ENCODE measurements at regions not wholly inside any gene's neighbourhood (a gene's known extent, or its start where the extent isn't known, plus 50 kb on each side); places are given as distances from the start of the nearest gene placed in this dataset.

GRCh38 chr12:102592134-102592533 lies 111.8 kb upstream of the IGF1 start:
- DNase-seq: no peak

DNA sequence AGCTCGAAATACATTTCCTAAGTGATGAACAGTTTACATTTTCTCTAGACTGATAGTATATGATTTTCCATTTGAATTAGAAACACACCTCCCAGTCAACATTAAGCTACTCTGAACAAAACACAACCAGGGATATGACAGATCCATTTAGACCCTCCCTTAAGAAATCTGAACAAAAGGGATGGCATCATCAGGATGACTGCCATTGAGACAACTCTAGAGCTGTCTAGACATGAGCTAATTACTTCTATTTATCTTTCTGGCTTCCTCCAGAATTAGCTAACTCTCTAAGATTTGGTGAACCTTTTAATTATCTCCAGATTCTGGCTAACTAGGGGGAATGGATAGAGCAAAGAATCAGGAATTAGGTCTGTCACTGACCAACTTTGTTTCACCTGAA lies 92.9 kb upstream of the IGF1 start:
- DNase-seq: no peak

DNA sequence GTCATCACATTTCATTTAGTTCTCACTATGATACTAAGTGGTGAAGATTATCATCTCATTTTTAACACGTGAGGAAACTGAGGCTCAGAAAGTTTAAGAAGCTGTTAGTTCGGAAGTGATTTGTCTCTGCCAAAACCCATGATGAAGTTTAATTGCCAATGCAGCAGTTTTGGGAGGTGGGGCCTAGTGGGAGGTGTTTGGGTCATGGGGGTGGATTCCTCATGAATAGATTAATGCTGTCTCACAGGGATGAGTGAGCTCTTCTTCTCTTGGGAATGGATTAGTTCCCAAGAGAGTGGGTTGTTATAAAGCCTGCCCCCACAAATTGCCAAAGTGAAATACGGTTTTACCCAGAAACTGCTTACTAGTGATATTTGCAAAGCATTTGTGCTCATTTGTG lies 91.5 kb upstream of the IGF1 start:
- DNase-seq: no peak

DNA sequence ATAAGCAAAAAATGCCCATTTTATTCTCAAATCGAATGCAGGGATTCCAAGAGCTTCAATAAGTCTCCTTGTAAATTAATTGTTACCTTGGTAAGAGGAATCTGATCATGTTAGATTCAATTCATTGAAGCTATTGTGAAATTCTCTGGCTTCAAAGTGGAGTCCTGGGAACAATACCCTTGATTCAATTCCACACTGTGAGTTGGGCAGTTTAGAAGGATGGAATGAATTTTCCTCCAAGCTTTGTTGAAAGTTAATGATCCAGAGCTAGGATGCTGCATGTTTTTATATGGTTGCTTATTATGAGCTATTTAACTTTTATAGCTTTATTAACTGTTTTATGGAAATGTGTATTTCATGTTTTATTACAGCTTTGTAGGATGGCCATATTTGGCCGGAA lies 89.9 kb upstream of the IGF1 start:
- DNase-seq: no peak

- DNase-seq: no peak
These were observed 89.4 kb upstream of the IGF1 start for GRCh38 chr12:102569803-102570202.

DNA sequence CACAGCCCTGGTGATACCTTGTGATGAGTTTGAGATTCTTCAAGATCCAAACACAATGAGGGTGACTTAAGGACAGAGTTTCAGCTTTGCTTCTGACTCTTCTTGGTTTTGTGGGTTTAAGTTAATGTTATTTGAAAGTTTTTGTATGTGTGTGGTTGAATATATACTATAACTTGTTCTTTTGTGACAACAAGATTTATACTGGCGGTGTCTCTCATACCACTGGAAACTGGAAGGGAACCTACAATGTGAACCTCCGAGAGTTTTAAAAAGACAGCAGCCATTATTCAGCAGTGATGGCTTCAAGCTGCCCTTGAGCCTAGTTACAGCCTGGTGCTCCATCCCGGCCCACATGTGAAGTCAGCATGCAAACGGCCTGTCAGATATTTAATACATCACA lies 87.9 kb upstream of the IGF1 start:
- DNase-seq: no peak

DNA sequence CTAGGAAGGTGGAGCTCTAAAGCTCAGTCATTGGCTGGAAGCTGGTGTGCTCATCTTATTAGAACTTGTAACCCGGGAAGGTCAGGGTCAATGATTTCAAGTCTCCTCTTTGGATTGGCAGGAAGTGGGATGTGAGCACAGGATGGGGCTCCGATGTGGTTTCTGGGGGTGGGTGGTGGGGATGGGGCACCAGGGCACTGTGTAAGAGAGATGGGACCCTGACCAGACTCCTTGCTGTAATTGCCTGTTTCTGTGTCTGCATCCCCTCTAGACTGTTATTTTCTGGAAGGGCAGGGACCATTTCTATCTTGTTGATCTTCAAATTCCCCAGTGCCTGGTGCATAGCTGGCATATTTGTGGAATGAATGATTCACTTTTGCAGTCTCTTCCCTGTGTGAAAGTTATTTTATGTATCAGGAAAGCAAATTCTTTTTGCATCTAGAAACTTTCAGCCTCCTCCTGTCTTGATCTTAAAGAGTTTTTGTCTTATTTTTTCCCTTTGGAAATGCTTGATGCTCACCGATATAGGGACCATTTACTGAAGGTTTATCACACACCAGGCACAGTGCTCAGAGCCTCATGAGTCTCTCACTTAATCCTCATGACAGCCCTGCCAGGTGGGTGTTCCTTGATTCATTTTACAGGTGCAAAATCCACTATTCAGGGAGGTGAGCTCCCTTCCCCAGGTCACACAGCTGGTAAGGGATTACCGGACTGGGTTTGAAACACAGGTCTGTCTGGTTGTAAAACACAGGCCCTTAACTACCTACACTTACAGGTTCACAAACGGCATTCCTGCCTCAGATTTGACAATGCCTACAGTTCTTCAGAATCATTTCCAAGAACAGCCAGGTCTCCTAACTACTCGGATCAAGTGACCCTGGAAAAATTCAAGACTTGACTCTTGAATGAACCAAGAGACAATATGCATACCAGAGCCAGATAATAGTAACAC lies 86.9 kb upstream of the IGF1 start:
- DNase-seq: no peak

DNA sequence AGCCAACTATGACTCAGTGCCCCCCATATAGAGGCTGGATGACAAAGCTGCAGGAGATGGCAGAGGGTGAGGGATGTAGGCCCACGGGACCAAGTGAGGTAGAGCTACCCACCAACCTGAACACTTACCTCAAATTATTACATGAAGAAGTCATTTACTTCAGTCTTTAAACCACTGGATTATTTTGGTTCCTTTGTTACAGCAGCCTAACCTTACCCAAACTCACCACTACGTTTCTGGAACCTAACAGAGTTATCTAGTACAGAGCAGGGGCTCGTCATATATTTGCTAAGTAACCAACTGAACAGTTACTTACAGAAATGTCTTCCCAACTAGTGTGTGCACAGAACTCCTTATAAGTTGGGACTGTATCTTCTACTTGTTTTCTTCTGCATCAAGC lies 85.2 kb upstream of the IGF1 start:
- no peak for DNase-seq

- DNase-seq: no peak
These were observed 83.7 kb upstream of the IGF1 start for GRCh38 chr12:102564026-102564425.

DNA sequence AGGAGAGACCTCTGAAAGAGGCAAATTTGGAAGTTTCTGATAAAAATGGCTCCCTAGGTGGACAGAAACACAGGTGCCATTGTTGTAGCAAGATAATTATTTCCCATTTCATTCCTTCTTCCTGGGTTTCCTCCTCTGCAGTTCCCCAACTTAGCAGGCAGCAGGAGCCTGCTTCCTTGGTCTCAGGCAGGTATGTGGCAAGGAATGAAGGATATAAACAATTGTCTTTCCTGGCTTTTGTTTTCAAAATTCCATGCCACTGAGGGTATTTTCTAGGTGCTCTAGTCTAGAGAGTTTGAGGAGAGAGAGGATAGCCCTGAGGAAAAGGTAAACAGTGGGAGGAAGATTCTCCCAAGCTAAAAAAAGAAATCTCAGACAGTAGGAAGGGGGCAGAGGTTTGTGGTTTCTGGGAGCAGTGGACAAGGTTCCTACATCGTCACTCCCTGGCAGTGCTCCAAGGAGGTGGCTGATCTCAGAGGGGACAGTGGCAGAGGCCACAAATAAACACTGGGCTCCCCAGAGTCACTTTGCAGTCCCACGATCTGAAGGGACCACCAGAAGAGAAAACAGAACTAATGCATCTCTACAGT lies 82.6 kb upstream of the IGF1 start:
- DNase-seq: no peak

DNA sequence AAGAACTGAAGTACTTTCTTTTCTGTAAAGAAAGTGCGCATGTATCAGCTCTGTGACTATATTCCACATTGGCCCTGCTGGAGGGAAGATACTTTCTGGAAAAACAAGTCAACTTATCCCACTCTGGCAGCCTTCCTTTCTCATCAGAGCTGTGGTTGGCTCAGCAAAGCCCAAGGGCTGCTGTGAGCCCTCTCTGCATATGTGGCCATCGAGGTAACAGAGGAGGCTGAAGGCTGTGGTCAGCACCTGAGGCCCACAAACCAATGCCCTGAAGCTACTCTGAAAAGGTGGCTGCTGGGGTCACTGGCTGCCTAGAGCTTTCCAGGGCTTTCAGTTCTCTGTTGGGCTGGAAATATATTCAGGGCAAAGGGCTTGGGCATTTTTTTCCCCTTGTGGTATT lies 70.8 kb upstream of the IGF1 start:
- DNase-seq: no peak

GRCh38 chr12:102549691-102550090 lies 69.3 kb upstream of the IGF1 start:
- DNase-seq: no peak

GRCh38 chr12:102548543-102548942 lies 68.2 kb upstream of the IGF1 start:
- no peak for DNase-seq

- no peak for DNase-seq
These were observed 63.4 kb upstream of the IGF1 start for GRCh38 chr12:102543494-102544485.

DNA sequence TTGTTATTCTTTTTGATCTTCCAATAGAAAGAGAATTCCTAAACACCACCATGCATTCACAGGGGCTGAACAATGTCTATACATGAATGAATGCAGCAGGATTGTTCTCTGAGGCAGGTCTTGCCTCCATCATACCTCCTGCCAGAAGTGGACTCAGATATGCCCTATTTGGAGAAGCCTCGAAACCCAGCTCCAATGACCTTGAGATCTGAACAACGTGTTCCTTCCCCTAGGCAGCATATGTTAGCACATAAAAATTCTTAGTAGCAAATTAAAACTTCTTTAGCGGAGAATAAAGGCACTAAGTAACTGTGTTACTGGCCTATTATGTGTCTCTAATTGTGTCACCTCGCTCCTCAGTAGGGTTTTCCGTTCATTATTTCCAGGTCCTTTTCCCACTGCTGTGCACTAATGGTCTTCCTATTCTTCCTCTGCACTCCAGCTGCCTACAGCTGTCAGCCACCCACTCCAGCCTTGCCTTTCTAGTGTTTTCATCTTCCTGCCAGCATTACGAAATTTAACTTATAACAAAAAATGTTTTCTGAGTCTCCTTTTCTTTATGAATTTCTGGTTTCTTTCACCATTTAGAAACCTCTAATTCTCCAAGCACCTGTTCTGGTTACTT lies 62.6 kb upstream of the IGF1 start:
- no peak for DNase-seq

- DNase-seq: no peak
These were observed 60.5 kb upstream of the IGF1 start for GRCh38 chr12:102540815-102541385.

DNA sequence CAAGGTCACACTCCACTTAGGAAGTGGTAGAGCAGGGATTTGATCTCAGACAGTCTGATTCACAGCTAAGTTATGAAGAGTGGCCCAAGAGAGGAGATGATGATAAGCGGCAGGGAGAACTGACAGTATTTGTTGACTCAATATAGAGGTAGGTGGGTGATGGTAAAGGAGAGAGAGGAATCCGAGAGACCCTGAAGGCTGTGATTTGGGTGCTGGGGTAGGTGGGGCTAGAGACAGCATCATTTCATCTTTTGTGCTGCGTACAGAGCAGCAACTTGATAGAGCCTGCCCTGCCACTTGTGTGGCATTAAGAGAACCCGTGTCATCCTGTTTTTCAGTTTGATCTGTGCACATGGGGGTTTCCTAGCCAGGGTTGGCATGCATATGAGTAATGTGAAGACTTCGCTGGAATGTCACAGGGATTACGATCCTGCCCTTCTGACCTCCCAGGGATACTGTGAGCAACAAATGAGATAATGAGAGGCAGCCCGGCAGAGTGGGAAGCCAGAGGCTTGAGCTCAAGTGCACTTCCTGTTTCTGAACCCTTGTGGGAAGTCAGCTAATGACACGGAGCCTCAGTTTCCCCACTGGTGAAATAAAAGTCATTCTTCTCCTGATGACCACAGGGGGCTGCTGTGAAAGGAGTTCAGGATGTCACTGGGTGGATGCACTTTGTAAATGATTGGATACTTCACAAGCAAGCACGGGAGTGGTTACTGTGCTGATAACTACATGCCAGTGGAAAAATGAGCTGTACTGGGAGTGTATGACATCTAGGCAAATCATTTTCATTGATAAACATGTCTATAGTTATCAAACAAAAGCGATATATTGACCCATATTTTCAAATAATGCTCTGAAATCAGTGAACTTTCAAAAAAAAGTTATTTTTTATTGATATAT lies 59.5 kb upstream of the IGF1 start:
- DNase-seq: no peak

DNA sequence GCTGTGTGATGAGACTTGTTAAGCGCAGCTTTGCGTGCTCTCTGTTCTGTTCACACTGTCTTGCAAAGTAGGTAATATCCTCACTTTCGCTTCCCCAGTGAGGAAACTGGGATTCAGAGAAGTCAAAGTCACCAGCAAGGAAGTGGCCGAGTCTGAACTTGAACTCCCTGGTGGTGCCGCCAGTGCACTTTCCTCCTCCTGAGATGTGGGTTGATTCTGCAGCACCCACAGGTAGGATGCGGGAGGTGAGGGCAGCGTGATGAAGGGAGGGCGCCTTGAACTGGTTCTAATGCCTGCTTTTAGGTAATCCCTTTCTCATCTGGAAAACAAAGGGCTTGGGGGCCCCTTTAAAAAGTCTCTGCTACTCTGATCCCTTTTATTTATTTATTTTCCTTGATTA lies 54.9 kb upstream of the IGF1 start:
- DNase-seq: no peak

DNA sequence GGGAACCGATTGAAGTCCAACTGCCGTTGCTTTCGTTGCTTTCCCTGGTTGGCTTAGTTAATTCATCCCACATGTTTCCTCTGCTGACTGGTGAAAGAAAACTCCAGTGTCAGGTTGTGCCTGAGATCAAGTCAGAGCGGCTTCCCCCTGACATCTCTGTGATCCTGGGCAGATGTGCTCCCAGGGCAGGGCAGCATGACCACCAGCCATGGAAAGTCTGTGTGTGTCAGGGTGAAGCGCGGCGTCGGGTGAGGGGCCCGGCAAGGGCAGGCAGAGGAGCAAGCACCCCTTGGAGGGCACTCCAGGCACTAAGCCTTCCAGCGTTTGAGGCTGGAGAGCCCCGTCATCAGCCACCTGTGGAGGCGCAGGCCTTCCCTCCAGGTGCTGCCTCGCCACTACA lies 54.5 kb upstream of the IGF1 start:
- no peak for DNase-seq

- no peak for DNase-seq
These were observed 53.3 kb upstream of the IGF1 start for GRCh38 chr12:102533483-102534215.
